Fibroblast of lung (primary cell): ENCODE measurements at regions not wholly inside any gene's neighbourhood (a gene's known extent, or its start where the extent isn't known, plus 50 kb on each side); places are given as distances from the start of the nearest gene placed in this dataset.

Experiments
- DNase-seq, 2 donors: peaks; one replicate each; pipeline versions ENCODE4 v3.0.0 to v3.0.0-alpha.2; 2010; ENCODE audit warnings: low read depth in 2 of 2
- H2AFZ ChIP-seq: 2 replicates; pipeline ENCODE4 v1.5.1; 2012; ENCODE audit warnings: low read length, control low read depth, inconsistent platforms
- H3K27ac ChIP-seq: 2 replicates; pipeline ENCODE4 v1.5.1; 2011; ENCODE audit warnings: low read length, control low read depth; ENCODE audit not compliant: insufficient read depth
- H3K27me3 ChIP-seq: 2 replicates; pipeline ENCODE4 v1.5.1; 2011; ENCODE audit warnings: mild to moderate bottlenecking, low read length; ENCODE audit not compliant: control insufficient read depth, insufficient read depth
- H3K36me3 ChIP-seq: 2 replicates; pipeline ENCODE4 v1.5.1; 2011; ENCODE audit warnings: low read length; ENCODE audit not compliant: control insufficient read depth, insufficient read depth
- H3K4me1 ChIP-seq: 2 replicates; pipeline ENCODE4 v1.5.1; 2011; ENCODE audit warnings: low read length; ENCODE audit not compliant: control insufficient read depth, insufficient read depth; ENCODE audit errors: extremely low read depth
- H3K4me2 ChIP-seq: 2 replicates; pipeline ENCODE4 v1.5.1; 2011; ENCODE audit warnings: low read length, control low read depth; ENCODE audit not compliant: insufficient read depth; ENCODE audit errors: extremely low read depth
- H3K4me3 ChIP-seq, 4 experiments: fragments of 200-600 bp in 1 of 4; sonication (generic) in 1 of 4; replicated peaks in 1 of 4; 2 replicates each; pipeline ENCODE4 v1.5.1; 2011 to 2016; ENCODE audit warnings: low read length in 4 of 4, low read depth in 3 of 4, mild to moderate bottlenecking in 3 of 4, control low read depth in 2 of 4, inconsistent platforms in 1 of 4, mixed read lengths in 1 of 4; ENCODE audit not compliant: insufficient read depth in 1 of 4; ENCODE audit errors: control extremely low read depth in 1 of 4
- H3K79me2 ChIP-seq: 2 replicates; pipeline ENCODE4 v1.5.1; 2012; ENCODE audit warnings: mild to moderate bottlenecking, low read length, inconsistent platforms; ENCODE audit not compliant: control insufficient read depth, insufficient read depth
- H3K9ac ChIP-seq: 2 replicates; pipeline ENCODE4 v1.5.1; 2011; ENCODE audit warnings: mild to moderate bottlenecking, low read length, control low read depth; ENCODE audit not compliant: insufficient read depth
- H3K9me3 ChIP-seq: 2 replicates; pipeline ENCODE4 v1.5.1; 2012; ENCODE audit warnings: low read depth, low read length; ENCODE audit not compliant: control insufficient read depth, insufficient read depth
- H4K20me1 ChIP-seq: 2 replicates; pipeline ENCODE4 v1.5.1; 2011; ENCODE audit warnings: low read length; ENCODE audit not compliant: control insufficient read depth, insufficient read depth; ENCODE audit errors: extremely low read depth
- CTCF ChIP-seq, 2 donors: IDR thresholded peaks in 1 of 2; conservative IDR thresholded peaks in 1 of 2; 1 replicate in 1 of 2; 2 replicates in 1 of 2; pipeline ENCODE4 v1.5.1; 2011 to 2012; ENCODE audit warnings: low read length in 2 of 2, control low read depth in 1 of 2, inconsistent platforms in 1 of 2, low read depth in 1 of 2, mild to moderate bottlenecking in 1 of 2
- EZH2 ChIP-seq: IDR thresholded peaks from 2 replicates; pipeline ENCODE4 v1.5.1; 2012; ENCODE audit warnings: low read length, control low read depth, mild to moderate bottlenecking; ENCODE audit errors: missing control alignments

GRCh38 chr6:165760803-165761185 is 97.8 kb upstream of the PDE10A start:
- no peak overlapping the region for H3K4me3 ChIP-seq
- no peaks in the 10 kb centered on the region for H3K27me3 ChIP-seq
- no peaks in the 10 kb centered on the region for H3K79me2 ChIP-seq
- no peaks in the 10 kb centered on the region for H3K4me1 ChIP-seq
- no peaks in the 10 kb centered on the region for H3K9me3 ChIP-seq
- no peak for DNase-seq
- no peak overlapping the region for H3K9ac ChIP-seq
- no peaks in the 10 kb centered on the region for H4K20me1 ChIP-seq
- H3K36me3 ChIP-seq: no peaks in the 10 kb centered on the region
- no peak overlapping the region for H2AFZ ChIP-seq
- no peak overlapping the region for H3K4me2 ChIP-seq
- TF ChIP-seq CTCF (conservative IDR thresholded peaks at IDR 0.05 in 1 of 2, IDR thresholded peaks at IDR 0.05 in 1 of 2; ENCODE audit: low read depth in 1 of 2, low read length in 2 of 2) (no peak), EZH2 (no peak)
- no peak overlapping the region for H3K27ac ChIP-seq

DNA sequence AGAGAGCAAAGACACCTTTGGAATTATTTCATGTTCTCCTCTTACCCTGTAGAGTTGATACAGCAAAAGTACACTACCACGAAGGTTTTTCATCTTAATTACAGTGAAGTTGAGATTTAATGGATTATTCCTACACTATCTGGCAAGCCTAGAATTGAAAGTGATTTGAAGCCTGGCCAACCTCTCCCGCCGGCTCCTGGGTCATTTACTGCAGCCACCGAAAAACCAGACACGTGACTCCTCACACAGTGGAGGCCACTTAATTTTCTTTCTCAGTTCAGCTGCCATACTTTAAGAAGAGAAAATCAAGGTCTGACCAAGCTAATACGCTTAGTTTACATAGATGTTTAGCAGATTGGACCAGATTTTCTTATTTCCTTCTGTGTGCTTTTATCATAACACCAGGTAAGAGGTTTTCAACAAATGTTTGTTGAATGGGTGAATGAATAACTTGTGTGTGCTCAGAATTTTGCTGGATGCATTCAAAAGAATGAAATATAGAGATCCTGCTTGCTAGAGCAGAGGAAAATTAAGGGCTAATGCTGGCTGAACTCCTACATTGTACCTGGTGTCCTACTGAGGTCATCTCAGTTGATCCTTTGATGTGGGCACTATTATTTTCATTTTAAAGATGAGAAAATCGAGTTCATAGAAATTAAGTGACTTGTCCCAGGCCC is 97.2 kb upstream of the PDE10A start:
- Histone ChIP-seq H3K4me3 (no peak overlapping the region), H2AFZ (no peak overlapping the region), H4K20me1 (no peaks in the 10 kb centered on the region), H3K4me2 (no peak overlapping the region), H3K27me3 (no peaks in the 10 kb centered on the region), H3K27ac (no peak overlapping the region), H3K9ac (no peak overlapping the region), H3K9me3 (no peaks in the 10 kb centered on the region), H3K79me2 (no peaks in the 10 kb centered on the region), H3K36me3 (no peaks in the 10 kb centered on the region), H3K4me1 (no peaks in the 10 kb centered on the region)
- no peak for DNase-seq
- TF ChIP-seq EZH2: no peak
- no peak for TF ChIP-seq CTCF (conservative IDR thresholded peaks at IDR 0.05 in 1 of 2, IDR thresholded peaks at IDR 0.05 in 1 of 2; ENCODE audit: low read depth in 1 of 2, low read length in 2 of 2)

DNA sequence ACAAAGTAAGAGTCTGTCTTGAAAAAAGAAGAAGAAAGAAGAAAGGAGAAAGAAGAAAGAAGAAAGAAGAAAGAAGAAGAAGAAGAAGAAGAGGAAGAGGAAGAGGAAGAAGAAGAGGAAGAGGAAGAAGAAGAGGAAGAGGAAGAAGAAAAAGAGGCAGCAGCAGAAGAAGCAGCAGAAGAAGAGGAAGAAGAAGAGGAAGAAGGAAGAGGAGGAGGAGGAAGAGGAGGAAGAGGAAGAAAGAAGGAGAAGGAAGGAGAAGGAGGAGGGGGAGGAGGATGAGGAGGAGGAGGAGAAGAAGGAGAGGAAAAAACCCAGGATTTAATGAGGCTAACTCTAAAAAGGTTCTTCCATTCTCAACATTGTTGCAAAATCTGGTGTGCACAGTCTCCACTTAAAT is 95.4 kb upstream of the PDE10A start:
- Histone ChIP-seq H3K9me3 (no peaks in the 10 kb centered on the region), H3K79me2 (no peaks in the 10 kb centered on the region), H3K4me3 (no peak overlapping the region), H2AFZ (no peak overlapping the region), H3K4me2 (no peak overlapping the region), H4K20me1 (no peaks in the 10 kb centered on the region), H3K36me3 (no peaks in the 10 kb centered on the region), H3K27me3 (no peaks in the 10 kb centered on the region), H3K4me1 (no peaks in the 10 kb centered on the region), H3K9ac (no peak overlapping the region), H3K27ac (no peak overlapping the region)
- no peak for DNase-seq
- TF ChIP-seq EZH2: no peak
- TF ChIP-seq CTCF (conservative IDR thresholded peaks at IDR 0.05 in 1 of 2, IDR thresholded peaks at IDR 0.05 in 1 of 2; ENCODE audit: low read depth in 1 of 2, low read length in 2 of 2): no peak
